HFFc6 (cell line): ENCODE measurements at regions not wholly inside any gene's neighbourhood (a gene's known extent, or its start where the extent isn't known, plus 50 kb on each side); places are given as distances from the start of the nearest gene placed in this dataset.

Source experiments
- DNase-seq: peaks from one replicate; pipeline ENCODE4 v3.0.0-alpha.2; 2018
- H3K27ac Mint-ChIP-seq: 2 replicates; pipeline ENCODE4 v1.8.0; 2020; ENCODE audit warnings: mild to moderate bottlenecking, mixed read lengths
- H3K27me3 Mint-ChIP-seq: 2 replicates; pipeline ENCODE4 v1.8.0; 2021; ENCODE audit warnings: mild to moderate bottlenecking, moderate library complexity, mixed read lengths; ENCODE audit not compliant: insufficient read depth
- H3K36me3 Mint-ChIP-seq: 2 replicates; pipeline ENCODE4 v1.8.0; 2021; ENCODE audit warnings: low read depth, mixed read lengths
- H3K4me1 Mint-ChIP-seq: 2 replicates; pipeline ENCODE4 v1.8.0; 2020; ENCODE audit warnings: low read depth, mixed read lengths
- H3K4me3 Mint-ChIP-seq: 2 replicates; pipeline ENCODE4 v1.8.0; 2020; ENCODE audit warnings: mild to moderate bottlenecking, moderate library complexity, mixed read lengths
- H3K9me3 Mint-ChIP-seq: 2 replicates; pipeline ENCODE4 v1.8.0; 2020; ENCODE audit warnings: mild to moderate bottlenecking, mixed read lengths
- CTCF ChIP-seq: fragments of 200-600 bp; sonication (generic); IDR thresholded peaks from 2 replicates; pipeline ENCODE4 v1.5.0; 2021; ENCODE audit warnings: antibody characterized with exemption, mild to moderate bottlenecking

- no peak for TF ChIP-seq CTCF
- Mint-ChIP-seq H3K4me1 (no peaks in the 10 kb centered on the region), H3K9me3 (peaks cover 8% of the 10 kb centered on the region; the same call in 1 of the 2 replicates), H3K36me3 (no peaks in the 10 kb centered on the region), H3K4me3 (no peak overlapping the region), H3K27ac (no peak overlapping the region), H3K27me3 (no peaks in the 10 kb centered on the region)
- no peak for DNase-seq
Measured at GRCh38 chr5:106822851-106823250, 847.9 kb downstream of the EFNA5 start.

- Mint-ChIP-seq H3K4me3 (no peak overlapping the region), H3K4me1 (no peaks in the 10 kb centered on the region), H3K9me3 (peaks cover 14% of the 10 kb centered on the region), H3K36me3 (no peaks in the 10 kb centered on the region), H3K27me3 (no peaks in the 10 kb centered on the region), H3K27ac (no peak overlapping the region)
- no peak for DNase-seq
- no peak for TF ChIP-seq CTCF
Measured at GRCh38 chr5:106818552-106818951, 852.2 kb downstream of the EFNA5 start.

GRCh38 chr5:106814961-106815360 lies 855.8 kb downstream of the EFNA5 start:
- Mint-ChIP-seq H3K9me3 (peaks cover 34% of the 10 kb centered on the region), H3K4me1 (no peaks in the 10 kb centered on the region)

GRCh38 chr5:106801554-106801953 lies 869.2 kb downstream of the EFNA5 start:
- no peaks in the 10 kb centered on the region; the same call in 1 of the 2 replicates for H3K27me3 Mint-ChIP-seq
- H3K36me3 Mint-ChIP-seq, result no peaks in the 10 kb centered on the region
- peaks cover 23% of the 10 kb centered on the region for H3K9me3 Mint-ChIP-seq

More at GRCh38 chr5:106814961-106815360, 855.8 kb downstream of the EFNA5 start:
- no peaks in the 10 kb centered on the region for H3K36me3 Mint-ChIP-seq
- no peak for TF ChIP-seq CTCF
- no peak for DNase-seq
- no peak overlapping the region for H3K4me3 Mint-ChIP-seq
- no peak overlapping the region for H3K27ac Mint-ChIP-seq
- no peaks in the 10 kb centered on the region for H3K27me3 Mint-ChIP-seq

GRCh38 chr5:106797996-106798395 lies 872.7 kb downstream of the EFNA5 start:
- Mint-ChIP-seq H3K9me3 (peaks cover 24% of the 10 kb centered on the region), H3K36me3 (no peaks in the 10 kb centered on the region), H3K4me1 (no peaks in the 10 kb centered on the region), H3K27ac (no peak overlapping the region), H3K4me3 (no peak overlapping the region), H3K27me3 (no peaks in the 10 kb centered on the region)
- no peak for TF ChIP-seq CTCF
- no peak for DNase-seq

More at GRCh38 chr5:106801554-106801953, 869.2 kb downstream of the EFNA5 start:
- no peak for TF ChIP-seq CTCF
- DNase-seq, result no peak
- Mint-ChIP-seq H3K4me1 (no peaks in the 10 kb centered on the region), H3K27ac (no peak overlapping the region), H3K4me3 (no peak overlapping the region)

- H3K36me3 Mint-ChIP-seq, result no peaks in the 10 kb centered on the region
- no peaks in the 10 kb centered on the region for H3K27me3 Mint-ChIP-seq
- TF ChIP-seq CTCF, result no peak
- no peaks in the 10 kb centered on the region for H3K4me1 Mint-ChIP-seq
- H3K9me3 Mint-ChIP-seq, result peaks cover 29% of the 10 kb centered on the region
- DNase-seq, result no peak
- no peak overlapping the region for H3K27ac Mint-ChIP-seq
- H3K4me3 Mint-ChIP-seq, result no peak overlapping the region
Measured at GRCh38 chr5:106796081-106796480, 874.7 kb downstream of the EFNA5 start.
